ENCODE measurements at regions not wholly inside any gene's neighbourhood (a gene's known extent, or its start where the extent isn't known, plus 50 kb on each side); places are given as distances from the start of the nearest gene placed in this dataset.

GRCh38 chr14:98915625-98916024 lies 356.4 kb downstream of the BCL11B start:
- H4K8ac ChIP-seq (ENCODE audit: low read depth, low read length), result no peak overlapping the region
- H2BK5ac ChIP-seq (ENCODE audit: low read length), result no peak overlapping the region
- H3K27me3 ChIP-seq (ENCODE audit: control insufficient read depth in 3 of 3, insufficient read depth in 3 of 3, low read depth in 1 of 3, low read length in 3 of 3), result no peaks in the 10 kb centered on the region
- no peak overlapping the region for H3K23ac ChIP-seq (ENCODE audit: low read depth, low read length, poor library complexity)
- H3K9ac ChIP-seq (ENCODE audit: low read depth, low read length, poor library complexity), result no peak overlapping the region
- whole genome bisulfite sequencing, 2 donors (ENCODE audit: extremely low coverage in 2 of 2, insufficient read length in 2 of 2, insufficient replicate concordance in 1 of 2), result no CpG with 5 or more reads among the region's 3 CpGs
- H3K36me3 ChIP-seq (replicated peaks in 1 of 2; ENCODE audit: control insufficient read depth in 2 of 2, insufficient read depth in 2 of 2, low read length in 2 of 2), result no peaks in the 10 kb centered on the region
- no peak for DNase-seq (ENCODE audit: low spot score)
- H2BK15ac ChIP-seq (ENCODE audit: low read length), result no peak overlapping the region
- H3K4me2 ChIP-seq (ENCODE audit: insufficient read depth, low read length, poor library complexity, severe bottlenecking), result no peak overlapping the region
- no peak overlapping the region for H3K4me3 ChIP-seq (ENCODE audit: low read length in 2 of 2)
- H2AFZ ChIP-seq (ENCODE audit: low read length), result no peak overlapping the region
- H3K9me3 ChIP-seq (replicated peaks in 1 of 2; ENCODE audit: control insufficient read depth in 2 of 2, insufficient read depth in 1 of 2, low read depth in 1 of 2, low read length in 2 of 2), result no peaks in the 10 kb centered on the region
- no peak overlapping the region for H3K14ac ChIP-seq (ENCODE audit: low read length)
- no peak overlapping the region for H2AK5ac ChIP-seq (ENCODE audit: low read depth, low read length)
- H3K18ac ChIP-seq (ENCODE audit: low read length), result no peak overlapping the region
- H3K4me1 ChIP-seq (ENCODE audit: control insufficient read depth in 2 of 2, insufficient read depth in 1 of 2, low read depth in 1 of 2, low read length in 2 of 2), result peaks cover 0 to 5% of the 10 kb centered on the region in 2 donors
- H3K79me1 ChIP-seq (ENCODE audit: low read depth, low read length), result no peaks in the 10 kb centered on the region
- no peak overlapping the region for H3K27ac ChIP-seq (replicated peaks; ENCODE audit: low read length)
- H2BK120ac ChIP-seq (ENCODE audit: low read depth, low read length), result no peak overlapping the region
- H4K91ac ChIP-seq (ENCODE audit: low read depth, low read length, poor library complexity), result no peak overlapping the region
- no peak overlapping the region for H3K4ac ChIP-seq (ENCODE audit: low read length)
- H2BK12ac ChIP-seq (ENCODE audit: low read length), result no peak overlapping the region

GRCh38 chr14:98916036-98916435 lies 356.0 kb downstream of the BCL11B start:
- Histone ChIP-seq H3K23ac (ENCODE audit: low read depth, low read length, poor library complexity) (no peak overlapping the region), H3K9me3 (replicated peaks in 1 of 2; ENCODE audit: control insufficient read depth in 2 of 2, insufficient read depth in 1 of 2, low read depth in 1 of 2, low read length in 2 of 2) (no peaks in the 10 kb centered on the region), H2BK15ac (ENCODE audit: low read length) (no peak overlapping the region), H3K4me2 (ENCODE audit: insufficient read depth, low read length, poor library complexity, severe bottlenecking) (no peak overlapping the region), H2AK5ac (ENCODE audit: low read depth, low read length) (peak overlapping the region; percentile 16), H2BK12ac (ENCODE audit: low read length) (no peak overlapping the region), H3K36me3 (replicated peaks in 1 of 2; ENCODE audit: control insufficient read depth in 2 of 2, insufficient read depth in 2 of 2, low read length in 2 of 2) (no peaks in the 10 kb centered on the region), H3K27me3 (ENCODE audit: control insufficient read depth in 3 of 3, insufficient read depth in 3 of 3, low read depth in 1 of 3, low read length in 3 of 3) (no peaks in the 10 kb centered on the region), H4K91ac (ENCODE audit: low read depth, low read length, poor library complexity) (no peak overlapping the region), H3K18ac (ENCODE audit: low read length) (no peak overlapping the region), H2BK5ac (ENCODE audit: low read length) (peak overlapping the region; percentile 80), H2BK120ac (ENCODE audit: low read depth, low read length) (peak overlapping the region; percentile 49), H2AFZ (ENCODE audit: low read length) (no peak overlapping the region), H3K4me1 (ENCODE audit: control insufficient read depth in 2 of 2, insufficient read depth in 1 of 2, low read depth in 1 of 2, low read length in 2 of 2) (peaks cover 0 to 5% of the 10 kb centered on the region in 2 donors), H3K9ac (ENCODE audit: low read depth, low read length, poor library complexity) (no peak overlapping the region), H3K14ac (ENCODE audit: low read length) (no peak overlapping the region), H3K4me3 (ENCODE audit: low read length in 2 of 2) (no peak overlapping the region), H3K4ac (ENCODE audit: low read length) (no peak overlapping the region), H4K8ac (ENCODE audit: low read depth, low read length) (no peak overlapping the region), H3K79me1 (ENCODE audit: low read depth, low read length) (no peaks in the 10 kb centered on the region), H3K27ac (replicated peaks; ENCODE audit: low read length) (no peak overlapping the region)
- no CpG with 5 or more reads among the region's 4 CpGs for WGBS, 2 donors (ENCODE audit: extremely low coverage in 2 of 2, insufficient read length in 2 of 2, insufficient replicate concordance in 1 of 2)
- DNase-seq (ENCODE audit: low spot score), result no peak

GRCh38 chr14:98916476-98916875 lies 355.5 kb downstream of the BCL11B start:
- H3K9ac ChIP-seq (ENCODE audit: low read depth, low read length, poor library complexity), result no peak overlapping the region
- H3K27me3 ChIP-seq (ENCODE audit: control insufficient read depth in 3 of 3, insufficient read depth in 3 of 3, low read depth in 1 of 3, low read length in 3 of 3), result no peaks in the 10 kb centered on the region
- no CpG with 5 or more reads among the region's 1 CpG for WGBS, 2 donors (ENCODE audit: extremely low coverage in 2 of 2, insufficient read length in 2 of 2, insufficient replicate concordance in 1 of 2)

GRCh38 chr14:98919434-98919833 lies 352.6 kb downstream of the BCL11B start:
- Histone ChIP-seq H3K4me1 (ENCODE audit: control insufficient read depth in 2 of 2, insufficient read depth in 1 of 2, low read depth in 1 of 2, low read length in 2 of 2) (no peaks in the 10 kb centered on the region), H2BK120ac (ENCODE audit: low read depth, low read length) (no peak overlapping the region), H3K4me2 (ENCODE audit: insufficient read depth, low read length, poor library complexity, severe bottlenecking) (no peak overlapping the region), H3K4me3 (ENCODE audit: low read length in 2 of 2) (no peak overlapping the region), H3K9me3 (replicated peaks in 1 of 2; ENCODE audit: control insufficient read depth in 2 of 2, insufficient read depth in 1 of 2, low read depth in 1 of 2, low read length in 2 of 2) (no peaks in the 10 kb centered on the region), H3K27me3 (ENCODE audit: control insufficient read depth in 3 of 3, insufficient read depth in 3 of 3, low read depth in 1 of 3, low read length in 3 of 3) (no peaks in the 10 kb centered on the region), H2BK12ac (ENCODE audit: low read length) (peak overlapping the region; percentile 30), H3K4ac (ENCODE audit: low read length) (no peak overlapping the region), H4K8ac (ENCODE audit: low read depth, low read length) (peak overlapping the region; percentile 83), H3K9ac (ENCODE audit: low read depth, low read length, poor library complexity) (no peak overlapping the region), H3K36me3 (replicated peaks in 1 of 2; ENCODE audit: control insufficient read depth in 2 of 2, insufficient read depth in 2 of 2, low read length in 2 of 2) (no peaks in the 10 kb centered on the region), H3K27ac (replicated peaks; ENCODE audit: low read length) (no peak overlapping the region), H2BK15ac (ENCODE audit: low read length) (no peak overlapping the region), H3K18ac (ENCODE audit: low read length) (peak overlapping the region; percentile 25), H3K79me1 (ENCODE audit: low read depth, low read length) (no peaks in the 10 kb centered on the region), H3K23ac (ENCODE audit: low read depth, low read length, poor library complexity) (no peak overlapping the region), H4K91ac (ENCODE audit: low read depth, low read length, poor library complexity) (no peak overlapping the region), H3K14ac (ENCODE audit: low read length) (no peak overlapping the region), H2AK5ac (ENCODE audit: low read depth, low read length) (no peak overlapping the region), H2BK5ac (ENCODE audit: low read length) (no peak overlapping the region), H2AFZ (ENCODE audit: low read length) (no peak overlapping the region)
- DNase-seq (ENCODE audit: low spot score), result no peak
- no CpG with 5 or more reads among the region's 2 CpGs for WGBS, 2 donors (ENCODE audit: extremely low coverage in 2 of 2, insufficient read length in 2 of 2, insufficient replicate concordance in 1 of 2)

More at GRCh38 chr14:98916476-98916875, 355.5 kb downstream of the BCL11B start:
- no peaks in the 10 kb centered on the region for H3K36me3 ChIP-seq (replicated peaks in 1 of 2; ENCODE audit: control insufficient read depth in 2 of 2, insufficient read depth in 2 of 2, low read length in 2 of 2)
- H3K14ac ChIP-seq (ENCODE audit: low read length), result no peak overlapping the region
- no peak overlapping the region for H4K91ac ChIP-seq (ENCODE audit: low read depth, low read length, poor library complexity)
- H2BK12ac ChIP-seq (ENCODE audit: low read length), result no peak overlapping the region
- H3K23ac ChIP-seq (ENCODE audit: low read depth, low read length, poor library complexity), result no peak overlapping the region
- H2AK5ac ChIP-seq (ENCODE audit: low read depth, low read length), result no peak overlapping the region
- no peak overlapping the region for H3K4me3 ChIP-seq (ENCODE audit: low read length in 2 of 2)
- H3K18ac ChIP-seq (ENCODE audit: low read length), result no peak overlapping the region
- no peak overlapping the region for H4K8ac ChIP-seq (ENCODE audit: low read depth, low read length)
- H2BK120ac ChIP-seq (ENCODE audit: low read depth, low read length), result peak overlapping the region; percentile 49
- H2BK15ac ChIP-seq (ENCODE audit: low read length), result no peak overlapping the region
- H2BK5ac ChIP-seq (ENCODE audit: low read length), result no peak overlapping the region
- no peak overlapping the region for H3K4ac ChIP-seq (ENCODE audit: low read length)
- H3K79me1 ChIP-seq (ENCODE audit: low read depth, low read length), result no peaks in the 10 kb centered on the region
- no peak for DNase-seq (ENCODE audit: low spot score)
- no peaks in the 10 kb centered on the region for H3K9me3 ChIP-seq (replicated peaks in 1 of 2; ENCODE audit: control insufficient read depth in 2 of 2, insufficient read depth in 1 of 2, low read depth in 1 of 2, low read length in 2 of 2)
- H3K4me2 ChIP-seq (ENCODE audit: insufficient read depth, low read length, poor library complexity, severe bottlenecking), result no peak overlapping the region
- H3K27ac ChIP-seq (replicated peaks; ENCODE audit: low read length), result no peak overlapping the region
- H2AFZ ChIP-seq (ENCODE audit: low read length), result no peak overlapping the region
- peaks cover 0 to 5% of the 10 kb centered on the region in 2 donors for H3K4me1 ChIP-seq (ENCODE audit: control insufficient read depth in 2 of 2, insufficient read depth in 1 of 2, low read depth in 1 of 2, low read length in 2 of 2)
